GM12874 (cell line): ENCODE measurements at regions not wholly inside any gene's neighbourhood (a gene's known extent, or its start where the extent isn't known, plus 50 kb on each side); places are given as distances from the start of the nearest gene placed in this dataset.

ENCODE experiments used
- CTCF ChIP-seq: IDR thresholded peaks from 2 replicates; pipeline ENCODE4 v1.5.1; 2011; ENCODE audit warnings: low read depth, mild to moderate bottlenecking, control low read depth, low read length, moderate library complexity; ENCODE audit not compliant: insufficient read depth

GRCh38 chr9:22700171-22700570 is 253.5 kb downstream of the DMRTA1 start:
- no peak for TF ChIP-seq CTCF

- TF ChIP-seq CTCF = no peak
These were observed 272.0 kb downstream of the DMRTA1 start for GRCh38 chr9:22718653-22719052.

GRCh38 chr9:22722492-22722891 is 275.9 kb downstream of the DMRTA1 start:
- no peak for TF ChIP-seq CTCF

- TF ChIP-seq CTCF = no peak
These were observed 285.2 kb downstream of the DMRTA1 start for GRCh38 chr9:22731786-22732185.

- no peak for TF ChIP-seq CTCF
These were observed 293.1 kb downstream of the DMRTA1 start for GRCh38 chr9:22739712-22740111.

- TF ChIP-seq CTCF = no peak
These were observed 294.2 kb downstream of the DMRTA1 start for GRCh38 chr9:22740781-22741180.

- TF ChIP-seq CTCF = no peak
These were observed 295.8 kb downstream of the DMRTA1 start for GRCh38 chr9:22742401-22742800.
